ENCODE measurements at regions not wholly inside any gene's neighbourhood (a gene's known extent, or its start where the extent isn't known, plus 50 kb on each side); places are given as distances from the start of the nearest gene placed in this dataset.

DNA sequence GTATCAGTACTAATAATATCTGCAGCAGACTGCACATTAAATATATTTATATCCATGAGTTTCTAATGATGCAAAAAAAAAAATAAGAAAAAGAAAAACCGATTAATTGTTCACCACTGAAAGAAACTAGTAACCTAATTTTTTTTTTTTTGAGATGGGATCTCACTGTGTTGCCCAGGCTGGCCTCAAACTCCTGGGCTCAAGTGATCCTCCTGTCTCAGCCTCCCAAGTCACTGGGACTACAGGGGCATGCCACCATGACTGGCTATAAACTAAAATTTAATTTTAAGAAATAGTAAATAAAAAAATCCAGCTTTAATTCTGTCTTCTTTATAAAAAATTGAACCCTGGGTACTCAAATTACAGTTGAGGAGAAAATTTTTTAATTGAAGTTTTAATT, 358.2 kb downstream of the QKI start:
- intact Hi-C loops (cut with DNase I), result no loop called here
- no peaks in the 10 kb centered on the region for H3K27me3 ChIP-seq (replicated peaks; ENCODE audit: insufficient read depth)
- 94% methylated on average over 1 of the region's 1 CpG for WGBS
- no peaks in the 10 kb centered on the region for H3K36me3 ChIP-seq
- no peak overlapping the region for H3K27ac ChIP-seq
- H3K4me3 ChIP-seq, result no peak overlapping the region
- H3K9me3 ChIP-seq, result no peaks in the 10 kb centered on the region
- TF ChIP-seq POLR2A (IDR thresholded peaks at IDR 0.05), result no peak
- TF ChIP-seq, protein P1, sequence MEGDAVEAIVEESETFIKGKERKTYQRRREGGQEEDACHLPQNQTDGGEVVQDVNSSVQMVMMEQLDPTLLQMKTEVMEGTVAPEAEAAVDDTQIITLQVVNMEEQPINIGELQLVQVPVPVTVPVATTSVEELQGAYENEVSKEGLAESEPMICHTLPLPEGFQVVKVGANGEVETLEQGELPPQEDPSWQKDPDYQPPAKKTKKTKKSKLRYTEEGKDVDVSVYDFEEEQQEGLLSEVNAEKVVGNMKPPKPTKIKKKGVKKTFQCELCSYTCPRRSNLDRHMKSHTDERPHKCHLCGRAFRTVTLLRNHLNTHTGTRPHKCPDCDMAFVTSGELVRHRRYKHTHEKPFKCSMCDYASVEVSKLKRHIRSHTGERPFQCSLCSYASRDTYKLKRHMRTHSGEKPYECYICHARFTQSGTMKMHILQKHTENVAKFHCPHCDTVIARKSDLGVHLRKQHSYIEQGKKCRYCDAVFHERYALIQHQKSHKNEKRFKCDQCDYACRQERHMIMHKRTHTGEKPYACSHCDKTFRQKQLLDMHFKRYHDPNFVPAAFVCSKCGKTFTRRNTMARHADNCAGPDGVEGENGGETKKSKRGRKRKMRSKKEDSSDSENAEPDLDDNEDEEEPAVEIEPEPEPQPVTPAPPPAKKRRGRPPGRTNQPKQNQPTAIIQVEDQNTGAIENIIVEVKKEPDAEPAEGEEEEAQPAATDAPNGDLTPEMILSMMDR (IDR thresholded peaks at IDR 0.05), result no peak
- no peaks in the 10 kb centered on the region for H3K4me1 ChIP-seq (replicated peaks)
- no peak for DNase-seq (ENCODE audit: low spot score)

DNA sequence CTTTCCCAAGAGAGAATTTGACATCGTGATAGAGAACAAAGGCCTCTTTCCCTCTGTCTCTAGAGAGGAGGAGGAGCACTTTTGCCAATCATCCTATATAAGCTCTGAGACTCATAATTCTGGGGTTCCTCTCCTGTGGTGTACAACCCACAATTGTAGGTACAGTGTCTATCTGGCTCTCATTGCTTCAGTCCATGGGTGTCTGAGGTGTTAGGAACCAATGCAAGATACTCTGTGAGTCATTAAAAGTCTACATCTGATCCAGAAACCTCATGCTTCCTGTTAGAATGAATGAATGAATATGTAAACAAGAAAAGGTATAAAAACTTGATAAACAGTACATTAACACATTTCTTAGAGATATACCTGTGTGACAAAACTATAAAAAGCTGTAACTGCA, 356.7 kb downstream of the QKI start:
- no peaks in the 10 kb centered on the region for H3K9me3 ChIP-seq
- H3K4me3 ChIP-seq, result no peak overlapping the region
- H3K4me1 ChIP-seq (replicated peaks), result no peaks in the 10 kb centered on the region
- H3K27me3 ChIP-seq (replicated peaks; ENCODE audit: insufficient read depth), result no peaks in the 10 kb centered on the region
- TF ChIP-seq POLR2AphosphoS5 (IDR thresholded peaks at IDR 0.05), result no peak
- TF ChIP-seq, protein P1 (IDR thresholded peaks at IDR 0.05), result no peak
- TF ChIP-seq POLR2A (IDR thresholded peaks at IDR 0.05), result no peak
- no peaks in the 10 kb centered on the region for H3K36me3 ChIP-seq
- DNase-seq (ENCODE audit: low spot score), result no peak
- intact Hi-C loops (cut with DNase I), result no loop called here
- 58% methylated on average over 1 of the region's 1 CpG for WGBS
- no peak overlapping the region for H3K27ac ChIP-seq

DNA sequence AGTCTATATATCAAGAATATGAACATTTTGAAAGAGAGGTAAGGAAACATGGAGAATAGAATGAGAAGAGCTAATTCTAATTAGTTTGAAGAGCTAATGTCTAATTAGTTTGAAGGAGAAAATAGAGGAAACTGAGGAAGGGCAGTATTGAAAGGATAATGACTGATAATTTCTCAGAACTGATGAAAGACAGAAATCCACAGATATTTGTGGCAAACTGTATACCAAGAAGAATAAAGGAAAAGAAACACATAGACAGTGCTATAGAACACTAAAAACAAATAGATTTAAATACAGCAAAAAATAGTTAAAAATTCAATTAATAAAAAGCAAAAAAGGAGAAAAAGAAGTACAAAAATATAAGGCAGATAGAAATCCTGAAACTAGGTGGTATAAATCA, 354.4 kb downstream of the QKI start:
- intact Hi-C loops (cut with DNase I), result no loop called here
- H3K4me3 ChIP-seq, result no peak overlapping the region
- H3K4me1 ChIP-seq (replicated peaks), result no peaks in the 10 kb centered on the region
- TF ChIP-seq, protein P1 (IDR thresholded peaks at IDR 0.05), result no peak
- TF ChIP-seq POLR2AphosphoS5 (IDR thresholded peaks at IDR 0.05) (no peak), POLR2A (IDR thresholded peaks at IDR 0.05) (no peak)
- no peak overlapping the region for H3K27ac ChIP-seq
- no peaks in the 10 kb centered on the region for H3K27me3 ChIP-seq (replicated peaks; ENCODE audit: insufficient read depth)
- H3K36me3 ChIP-seq, result no peaks in the 10 kb centered on the region
- no peak for DNase-seq (ENCODE audit: low spot score)
- no peaks in the 10 kb centered on the region for H3K9me3 ChIP-seq

DNA sequence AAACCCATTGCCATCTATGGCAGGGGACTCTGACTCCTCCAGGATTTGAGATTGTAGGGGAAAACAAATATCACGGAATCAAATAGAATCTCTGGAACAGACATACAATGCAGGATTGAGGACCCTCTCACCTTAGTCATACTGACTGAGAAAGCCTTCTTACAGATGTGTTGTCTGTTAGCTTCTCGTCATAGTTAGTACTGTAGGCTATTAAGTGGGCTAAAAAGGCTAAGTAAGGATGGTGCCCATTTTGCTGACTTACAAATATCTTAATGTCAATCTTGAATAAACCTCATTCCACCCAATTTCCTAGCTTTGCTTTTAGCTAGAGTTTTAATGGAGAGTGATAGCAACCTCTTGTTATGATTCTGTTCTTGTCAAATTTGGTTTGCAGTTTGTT, 352.4 kb downstream of the QKI start:
- H3K4me3 ChIP-seq, result no peak overlapping the region
- no peak for DNase-seq (ENCODE audit: low spot score)
- no peaks in the 10 kb centered on the region for H3K4me1 ChIP-seq (replicated peaks)
- no peaks in the 10 kb centered on the region for H3K9me3 ChIP-seq
- H3K27me3 ChIP-seq (replicated peaks; ENCODE audit: insufficient read depth), result no peaks in the 10 kb centered on the region
- intact Hi-C loops (cut with DNase I), result no loop called here
- no peak overlapping the region for H3K27ac ChIP-seq
- TF ChIP-seq POLR2AphosphoS5 (IDR thresholded peaks at IDR 0.05), result no peak
- TF ChIP-seq, protein P1 (IDR thresholded peaks at IDR 0.05), result no peak
- no peak for TF ChIP-seq POLR2A (IDR thresholded peaks at IDR 0.05)
- H3K36me3 ChIP-seq, result no peaks in the 10 kb centered on the region
- WGBS, result 98% methylated on average over 2 of the region's 2 CpGs

DNA sequence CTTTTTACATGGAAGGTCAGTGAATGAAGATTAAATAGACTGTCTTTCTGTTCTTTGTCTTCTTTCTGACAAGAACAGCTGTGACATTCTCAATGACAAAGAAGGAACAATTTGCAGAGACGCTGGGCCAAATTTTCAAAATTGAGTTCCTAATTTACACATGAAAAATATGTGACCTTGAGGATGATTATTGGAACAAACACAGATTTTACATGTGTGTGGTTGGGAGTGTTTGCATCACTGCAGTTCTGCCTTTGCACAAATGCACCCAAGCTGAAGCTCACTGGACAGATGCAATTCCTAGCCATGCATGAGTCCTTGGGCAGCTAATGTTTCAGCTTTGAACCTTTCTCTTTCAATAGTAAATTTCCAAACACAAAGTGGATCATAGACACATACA, 350.8 kb downstream of the QKI start:
- Histone ChIP-seq H3K27me3 (replicated peaks; ENCODE audit: insufficient read depth) (no peaks in the 10 kb centered on the region), H3K4me1 (replicated peaks) (no peaks in the 10 kb centered on the region), H3K4me3 (no peak overlapping the region), H3K36me3 (no peaks in the 10 kb centered on the region), H3K9me3 (no peaks in the 10 kb centered on the region), H3K27ac (no peak overlapping the region)
- TF ChIP-seq POLR2A (IDR thresholded peaks at IDR 0.05) (no peak), POLR2AphosphoS5 (IDR thresholded peaks at IDR 0.05) (no peak)
- intact Hi-C loops (cut with DNase I), result no loop called here
- no peak for DNase-seq (ENCODE audit: low spot score)
- WGBS, result 75% methylated on average over 1 of the region's 1 CpG
